HEK293 (cell line): ENCODE measurements at regions not wholly inside any gene's neighbourhood (a gene's known extent, or its start where the extent isn't known, plus 50 kb on each side); places are given as distances from the start of the nearest gene placed in this dataset.
A peak's percentile ranks its signal among the peaks of the same experiment; 100 is the strongest.

Source experiments
- CTCF ChIA-PET: fragments of 350-600 bp; formaldehyde crosslinking; extraction: SDS; loops from one replicate; lab custom pipeline; 2021; ENCODE audit warnings: antibody characterized with exemption; lab: Yijun Ruan, JAX
- POLR2A ChIA-PET: fragments of 300-600 bp; formaldehyde crosslinking; extraction: SDS; loops from one replicate; lab custom pipeline; 2020; ENCODE audit warnings: antibody characterized with exemption, inconsistent platforms; lab: Yijun Ruan, JAX
- H3K27ac ChIP-seq: fragments of 200-500 bp; sonication (Bioruptor generic); 2 replicates; pipeline ENCODE4 v1.5.1; 2014; ENCODE audit warnings: low read depth, low read length, control low read depth, inconsistent platforms; ENCODE audit errors: extremely low read depth
- H3K36me3 ChIP-seq, 2 experiments: fragments of 200-500 bp in 1 of 2; sonication (Bioruptor generic) in 1 of 2; 1 replicate in 1 of 2; 2 replicates in 1 of 2; pipeline ENCODE4 v1.5.1; 2014 to 2017; ENCODE audit warnings: inconsistent platforms in 2 of 2, low read length in 2 of 2; ENCODE audit not compliant: control insufficient read depth in 2 of 2, insufficient read depth in 1 of 2
- H3K4me1 ChIP-seq: fragments of 200-500 bp; sonication (Bioruptor generic); 2 replicates; pipeline ENCODE4 v1.5.1; 2014; ENCODE audit warnings: mild to moderate bottlenecking, low read length, inconsistent platforms; ENCODE audit not compliant: control insufficient read depth, insufficient read depth
- H3K4me3 ChIP-seq: 2 replicates; pipeline ENCODE4 v1.5.1; 2011; ENCODE audit warnings: low read depth, mild to moderate bottlenecking, control low read depth, low read length, moderate library complexity
- H3K9me3 ChIP-seq: fragments of 200-500 bp; sonication (Bioruptor generic); 2 replicates; pipeline ENCODE4 v1.5.1; 2014; ENCODE audit warnings: low read depth, low read length, inconsistent platforms; ENCODE audit not compliant: control insufficient read depth, insufficient read depth
- ATF2 ChIP-seq: fragments of 450-650 bp; formaldehyde crosslinking; IDR thresholded peaks from 2 replicates; pipeline ENCODE4 v1.5.1; 2016; ENCODE audit warnings: missing biosample characterization, missing genetic modification characterization, low read depth
- EGR2 ChIP-seq: fragments of 450-650 bp; formaldehyde crosslinking; IDR thresholded peaks from 2 replicates; pipeline ENCODE4 v1.5.1; 2016; ENCODE audit warnings: low read depth, missing biosample characterization, missing genetic modification characterization
- ELK4 ChIP-seq: IDR thresholded peaks from 2 replicates; pipeline ENCODE4 v1.6.1; 2011; ENCODE audit warnings: mild to moderate bottlenecking, low read depth, low read length, borderline replicate concordance
- KLF1 ChIP-seq: fragments of 450-650 bp; formaldehyde crosslinking; IDR thresholded peaks from 2 replicates; pipeline ENCODE4 v1.5.1; 2016; ENCODE audit warnings: missing biosample characterization, missing genetic modification characterization
- TCF7L2 ChIP-seq: IDR thresholded peaks from 2 replicates; pipeline ENCODE4 v1.6.1; 2011; ENCODE audit warnings: low read depth, mild to moderate bottlenecking, inconsistent platforms, low read length, moderate library complexity, borderline replicate concordance
- YY2 ChIP-seq: fragments of 450-650 bp; formaldehyde crosslinking; IDR thresholded peaks from 2 replicates; pipeline ENCODE4 v1.5.1; 2016; ENCODE audit warnings: missing biosample characterization, missing genetic modification characterization
- ZNF19 ChIP-seq: fragments of 450-650 bp; formaldehyde crosslinking; IDR thresholded peaks from 2 replicates; pipeline ENCODE4; 2016; ENCODE audit warnings: missing biosample characterization, missing genetic modification characterization, low read depth
- ZNF266 ChIP-seq: fragments of 450-650 bp; formaldehyde crosslinking; IDR thresholded peaks from 2 replicates; pipeline ENCODE4 v1.5.1; 2016; ENCODE audit warnings: missing biosample characterization, missing genetic modification characterization, low read depth
- ZNF558 ChIP-seq: fragments of 450-650 bp; formaldehyde crosslinking; IDR thresholded peaks from 2 replicates; pipeline ENCODE4 v1.5.1; 2016; ENCODE audit warnings: missing biosample characterization, missing genetic modification characterization
- ZNF626 ChIP-seq: fragments of 450-650 bp; sonication (Bioruptor Pico); formaldehyde crosslinking; IDR thresholded peaks from 2 replicates; pipeline ENCODE4 v1.5.1; 2018; ENCODE audit warnings: missing biosample characterization, missing genetic modification characterization, inconsistent platforms
- ZNF664 ChIP-seq: fragments of 450-650 bp; formaldehyde crosslinking; IDR thresholded peaks from 2 replicates; pipeline ENCODE4 v1.5.1; 2016; ENCODE audit warnings: missing biosample characterization, missing genetic modification characterization
- ZNF768 ChIP-seq: fragments of 450-650 bp; formaldehyde crosslinking; IDR thresholded peaks from 2 replicates; pipeline ENCODE4 v1.5.1; 2018; ENCODE audit warnings: missing biosample characterization, mild to moderate bottlenecking, missing genetic modification characterization
- ZNF791 ChIP-seq: fragments of 450-650 bp; formaldehyde crosslinking; IDR thresholded peaks from 2 replicates; pipeline ENCODE4 v1.5.1; 2016; ENCODE audit warnings: missing biosample characterization, missing genetic modification characterization
- ZNF792 ChIP-seq: fragments of 450-650 bp; formaldehyde crosslinking; IDR thresholded peaks from 2 replicates; pipeline ENCODE4 v1.5.1; 2016; ENCODE audit warnings: missing biosample characterization, missing genetic modification characterization
- ZSCAN23 ChIP-seq: fragments of 450-650 bp; formaldehyde crosslinking; IDR thresholded peaks from 2 replicates; pipeline ENCODE4 v1.5.1; 2016; ENCODE audit warnings: missing biosample characterization, missing genetic modification characterization

GRCh38 chr12:124497658-124498057 lies 69.8 kb downstream of the NCOR2 start:
- ChIA-PET CTCF (interaction anchor here (1.0 kb wide), 1 partner anchor 13 kb away, joined by 4 read pairs; no protein-coding TSS in a partner anchor), POLR2A (no interaction called here)
- TF ChIP-seq ZNF19 (tag by site-specific recombination) (no peak), ELK4 (no peak)
- Histone ChIP-seq H3K27ac (no peak overlapping the region), H3K4me3 (no peak overlapping the region), H3K4me1 (peaks cover 2% of the 10 kb centered on the region; the same call in 1 of the 2 replicates), H3K9me3 (no peaks in the 10 kb centered on the region), H3K36me3 (peaks cover 0 to 21% of the 10 kb centered on the region in 2 experiments; a peak in 1 of 3 replicates)

GRCh38 chr12:124497039-124497438 lies 70.4 kb downstream of the NCOR2 start:
- peaks cover 2% of the 10 kb centered on the region; the same call in 1 of the 2 replicates for H3K4me1 ChIP-seq
- H3K4me3 ChIP-seq: no peak overlapping the region
- H3K36me3 ChIP-seq: peaks cover 0 to 27% of the 10 kb centered on the region in 2 experiments; a peak in 1 of 3 replicates
- POLR2A ChIA-PET: no interaction called here
- H3K9me3 ChIP-seq: no peaks in the 10 kb centered on the region
- CTCF ChIA-PET: interaction anchor here (1.0 kb wide), 1 partner anchor 12 kb away, joined by 4 read pairs; no protein-coding TSS in a partner anchor
- TF ChIP-seq ZNF791 (no peak), ZNF768 (tag by site-specific recombination) (0 out of 2 replicates have a peak, but pooled peaks have one; percentile 51)
- no peak overlapping the region for H3K27ac ChIP-seq

- Histone ChIP-seq H3K4me1 (peaks cover 2% of the 10 kb centered on the region; the same call in 1 of the 2 replicates), H3K36me3 (peaks cover 0 to 32% of the 10 kb centered on the region in 2 experiments; a peak in 1 of 3 replicates), H3K27ac (no peak overlapping the region), H3K4me3 (no peak overlapping the region), H3K9me3 (no peaks in the 10 kb centered on the region)
- CTCF ChIA-PET: no interaction called here
- TF ChIP-seq ZNF558 (tag by site-specific recombination): no peak
- POLR2A ChIA-PET: no interaction called here
These were observed 70.8 kb downstream of the NCOR2 start for GRCh38 chr12:124496584-124496983.

GRCh38 chr12:124495194-124495983 lies 72.0 kb downstream of the NCOR2 start:
- TF ChIP-seq EGR2 (tag by site-specific recombination) (no peak), ZNF792 (no peak), ZSCAN23 (tag by site-specific recombination) (no peak), YY2 (tag by site-specific recombination) (no peak), ZNF664 (no peak), KLF1 (tag by site-specific recombination) (no peak), ZNF266 (no peak), ATF2 (tag by site-specific recombination) (no peak), ZNF626 (tag by site-specific recombination) (no peak), ZNF791 (no peak), TCF7L2 (no peak)
- Histone ChIP-seq H3K4me3 (no peak overlapping the region), H3K27ac (no peak overlapping the region), H3K36me3 (peaks cover 0 to 37% of the 10 kb centered on the region in 2 experiments; a peak in 1 of 3 replicates), H3K4me1 (0 out of 2 replicates have a peak, but pooled peaks cover 2% of the 10 kb centered on the region), H3K9me3 (no peaks in the 10 kb centered on the region)
- POLR2A ChIA-PET: no interaction called here
- CTCF ChIA-PET: interaction anchor here (0.5 kb wide), 1 partner anchor 462 kb away, joined by 4 read pairs; no protein-coding TSS in a partner anchor
